ENCODE measurements at regions not wholly inside any gene's neighbourhood (a gene's known extent, or its start where the extent isn't known, plus 50 kb on each side); places are given as distances from the start of the nearest gene placed in this dataset.

DNA sequence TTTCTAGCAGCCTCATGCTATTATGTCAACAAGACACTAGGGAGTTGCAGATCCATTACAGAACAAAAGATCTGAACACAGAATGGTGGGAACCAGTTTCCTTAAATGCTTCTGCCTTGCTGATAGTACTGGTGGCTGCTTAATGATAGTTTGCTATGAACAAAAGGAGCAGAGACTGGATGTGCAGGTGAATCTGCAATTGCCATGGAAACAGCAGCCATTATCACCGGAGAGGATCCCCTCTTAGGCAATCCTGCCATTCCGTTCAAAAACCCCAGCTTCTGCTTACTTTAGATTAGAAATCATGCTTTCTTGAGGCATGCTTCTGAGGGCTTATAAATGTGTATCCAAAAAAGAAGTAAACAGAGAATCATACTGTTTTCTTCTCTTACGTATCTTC is 80.0 kb upstream of the PRKAR2B start:
- Mint-ChIP-seq H3K9me3 (peaks cover 4% of the 10 kb centered on the region; the same call in 1 of the 2 replicates), H3K4me1 (peaks cover 42% of the 10 kb centered on the region), H3K36me3 (no peaks in the 10 kb centered on the region), H3K27me3 (ENCODE audit: low read depth) (no peaks in the 10 kb centered on the region; the same call in 1 of the 2 replicates), H3K4me3 (no peak overlapping the region), H3K27ac (no peak overlapping the region)
- CTCF ChIA-PET, result no interaction called here
- TF ChIP-seq ZNF232 (CRISPR knock-in tag; IDR thresholded peaks at IDR 0.05), result no peak
- TF ChIP-seq SP1 (CRISPR knock-in tag; conservative IDR thresholded peaks at IDR 0.05), result no peak
- TF ChIP-seq PRRX2 (CRISPR knock-in tag; IDR thresholded peaks at IDR 0.05), result no peak
- no peak for TF ChIP-seq CREM (CRISPR knock-in tag; IDR thresholded peaks at IDR 0.05)
- TF ChIP-seq TEAD4 (CRISPR knock-in tag; IDR thresholded peaks at IDR 0.05), result no peak
- no peak for ATAC-seq
- POLR2A ChIA-PET, result no interaction called here
- no peak for DNase-seq (ENCODE audit: low spot score)

DNA sequence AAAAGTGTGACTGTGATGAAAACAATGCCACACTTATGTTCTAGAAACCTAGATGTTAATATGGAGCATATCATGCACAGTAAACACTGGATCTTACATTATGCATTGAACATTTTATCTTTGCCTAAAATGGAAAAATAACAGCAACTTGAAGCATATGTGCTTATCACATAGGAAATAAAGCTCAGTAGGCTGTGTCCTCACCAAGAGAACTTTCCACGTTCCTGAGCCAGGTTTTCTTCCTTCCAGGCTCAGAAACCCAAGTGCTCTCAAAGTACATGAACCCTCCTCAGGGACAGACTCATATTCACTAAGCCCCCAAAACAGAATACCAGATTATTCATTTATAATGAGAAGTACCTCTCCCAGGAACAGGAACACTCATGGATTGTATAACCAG is 79.4 kb upstream of the PRKAR2B start:
- Mint-ChIP-seq H3K4me1 (peaks cover 42% of the 10 kb centered on the region), H3K36me3 (no peaks in the 10 kb centered on the region), H3K9me3 (peaks cover 4% of the 10 kb centered on the region; the same call in 1 of the 2 replicates), H3K4me3 (no peak overlapping the region), H3K27me3 (ENCODE audit: low read depth) (no peaks in the 10 kb centered on the region; the same call in 1 of the 2 replicates), H3K27ac (no peak overlapping the region)
- ChIA-PET POLR2A (no interaction called here), CTCF (no interaction called here)
- no peak for DNase-seq (ENCODE audit: low spot score)
- TF ChIP-seq, protein P1, sequence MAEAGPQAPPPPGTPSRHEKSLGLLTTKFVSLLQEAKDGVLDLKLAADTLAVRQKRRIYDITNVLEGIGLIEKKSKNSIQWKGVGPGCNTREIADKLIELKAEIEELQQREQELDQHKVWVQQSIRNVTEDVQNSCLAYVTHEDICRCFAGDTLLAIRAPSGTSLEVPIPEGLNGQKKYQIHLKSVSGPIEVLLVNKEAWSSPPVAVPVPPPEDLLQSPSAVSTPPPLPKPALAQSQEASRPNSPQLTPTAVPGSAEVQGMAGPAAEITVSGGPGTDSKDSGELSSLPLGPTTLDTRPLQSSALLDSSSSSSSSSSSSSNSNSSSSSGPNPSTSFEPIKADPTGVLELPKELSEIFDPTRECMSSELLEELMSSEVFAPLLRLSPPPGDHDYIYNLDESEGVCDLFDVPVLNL (CRISPR knock-in tag; IDR thresholded peaks at IDR 0.05; ENCODE audit: borderline replicate concordance, low read depth), result no peak
- no peak for TF ChIP-seq NR3C1 (CRISPR knock-in tag; conservative IDR thresholded peaks at IDR 0.05; ENCODE audit: low read depth)
- TF ChIP-seq, protein P2, sequence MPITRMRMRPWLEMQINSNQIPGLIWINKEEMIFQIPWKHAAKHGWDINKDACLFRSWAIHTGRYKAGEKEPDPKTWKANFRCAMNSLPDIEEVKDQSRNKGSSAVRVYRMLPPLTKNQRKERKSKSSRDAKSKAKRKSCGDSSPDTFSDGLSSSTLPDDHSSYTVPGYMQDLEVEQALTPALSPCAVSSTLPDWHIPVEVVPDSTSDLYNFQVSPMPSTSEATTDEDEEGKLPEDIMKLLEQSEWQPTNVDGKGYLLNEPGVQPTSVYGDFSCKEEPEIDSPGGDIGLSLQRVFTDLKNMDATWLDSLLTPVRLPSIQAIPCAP (CRISPR knock-in tag; IDR thresholded peaks at IDR 0.05), result no peak
- TF ChIP-seq, protein P3, sequence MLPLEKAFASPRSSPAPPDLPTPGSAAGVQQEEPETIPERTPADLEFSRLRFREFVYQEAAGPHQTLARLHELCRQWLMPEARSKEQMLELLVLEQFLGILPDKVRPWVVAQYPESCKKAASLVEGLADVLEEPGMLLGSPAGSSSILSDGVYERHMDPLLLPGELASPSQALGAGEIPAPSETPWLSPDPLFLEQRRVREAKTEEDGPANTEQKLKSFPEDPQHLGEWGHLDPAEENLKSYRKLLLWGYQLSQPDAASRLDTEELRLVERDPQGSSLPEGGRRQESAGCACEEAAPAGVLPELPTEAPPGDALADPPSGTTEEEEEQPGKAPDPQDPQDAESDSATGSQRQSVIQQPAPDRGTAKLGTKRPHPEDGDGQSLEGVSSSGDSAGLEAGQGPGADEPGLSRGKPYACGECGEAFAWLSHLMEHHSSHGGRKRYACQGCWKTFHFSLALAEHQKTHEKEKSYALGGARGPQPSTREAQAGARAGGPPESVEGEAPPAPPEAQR (CRISPR knock-in tag; IDR thresholded peaks at IDR 0.05), result no peak
- no peak for TF ChIP-seq EMX1 (CRISPR knock-in tag; IDR thresholded peaks at IDR 0.05)
- no peak for TF ChIP-seq ATF1 (CRISPR knock-in tag; IDR thresholded peaks at IDR 0.05)
- TF ChIP-seq NR1H2 (CRISPR knock-in tag; IDR thresholded peaks at IDR 0.05), result no peak
- TF ChIP-seq KAT7 (CRISPR knock-in tag; IDR thresholded peaks at IDR 0.05; ENCODE audit: borderline replicate concordance), result no peak
- no peak for TF ChIP-seq ESRRA (CRISPR knock-in tag; IDR thresholded peaks at IDR 0.05; ENCODE audit: borderline replicate concordance)
- TF ChIP-seq SMAD4 (CRISPR knock-in tag; IDR thresholded peaks at IDR 0.05), result no peak
- ATAC-seq, result no peak

DNA sequence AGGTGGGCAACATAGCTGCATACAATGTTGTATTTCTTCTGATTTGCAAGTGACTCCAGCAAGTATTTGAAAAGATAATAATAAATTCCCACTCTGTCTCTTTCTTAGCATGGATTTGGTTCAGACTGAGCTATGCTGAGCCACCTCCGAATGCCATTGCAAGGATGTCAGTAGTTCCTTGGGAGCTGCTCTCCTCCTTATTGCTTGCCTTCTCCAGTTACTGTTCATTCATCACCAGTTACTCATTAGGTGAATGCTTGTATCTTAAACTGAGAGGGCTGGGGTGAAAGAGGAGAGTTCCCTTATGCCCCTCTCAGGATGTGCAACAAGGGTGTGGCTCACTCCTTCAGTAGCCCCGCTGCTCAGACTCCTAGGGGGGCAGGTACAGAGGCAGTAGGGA is 78.4 kb upstream of the PRKAR2B start:
- H3K27ac Mint-ChIP-seq, result no peak overlapping the region

More for the DNA sequence above, 78.4 kb upstream of the PRKAR2B start:
- TF ChIP-seq, protein P2 (CRISPR knock-in tag; IDR thresholded peaks at IDR 0.05), result no peak
- TF ChIP-seq, protein P1 (CRISPR knock-in tag; IDR thresholded peaks at IDR 0.05; ENCODE audit: borderline replicate concordance, low read depth), result no peak
- TF ChIP-seq NR2C2 (CRISPR knock-in tag; IDR thresholded peaks at IDR 0.05) (no peak), JUN (CRISPR knock-in tag; IDR thresholded peaks at IDR 0.05) (no peak), ZNF121 (CRISPR knock-in tag; IDR thresholded peaks at IDR 0.05) (no peak), MXD4 (CRISPR knock-in tag; IDR thresholded peaks at IDR 0.05; ENCODE audit: borderline replicate concordance) (no peak), ATF1 (CRISPR knock-in tag; IDR thresholded peaks at IDR 0.05) (no peak), TCF7 (CRISPR knock-in tag; IDR thresholded peaks at IDR 0.05; ENCODE audit: low read depth) (no peak), ZNF317 (CRISPR knock-in tag; IDR thresholded peaks at IDR 0.05; ENCODE audit: borderline replicate concordance, low read depth) (no peak), CBFB (CRISPR knock-in tag; IDR thresholded peaks at IDR 0.05; ENCODE audit: low read depth) (no peak)
- TF ChIP-seq, protein P4, sequence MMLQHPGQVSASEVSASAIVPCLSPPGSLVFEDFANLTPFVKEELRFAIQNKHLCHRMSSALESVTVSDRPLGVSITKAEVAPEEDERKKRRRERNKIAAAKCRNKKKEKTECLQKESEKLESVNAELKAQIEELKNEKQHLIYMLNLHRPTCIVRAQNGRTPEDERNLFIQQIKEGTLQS (CRISPR knock-in tag; conservative IDR thresholded peaks at IDR 0.05), result no peak
- TF ChIP-seq, protein P5, sequence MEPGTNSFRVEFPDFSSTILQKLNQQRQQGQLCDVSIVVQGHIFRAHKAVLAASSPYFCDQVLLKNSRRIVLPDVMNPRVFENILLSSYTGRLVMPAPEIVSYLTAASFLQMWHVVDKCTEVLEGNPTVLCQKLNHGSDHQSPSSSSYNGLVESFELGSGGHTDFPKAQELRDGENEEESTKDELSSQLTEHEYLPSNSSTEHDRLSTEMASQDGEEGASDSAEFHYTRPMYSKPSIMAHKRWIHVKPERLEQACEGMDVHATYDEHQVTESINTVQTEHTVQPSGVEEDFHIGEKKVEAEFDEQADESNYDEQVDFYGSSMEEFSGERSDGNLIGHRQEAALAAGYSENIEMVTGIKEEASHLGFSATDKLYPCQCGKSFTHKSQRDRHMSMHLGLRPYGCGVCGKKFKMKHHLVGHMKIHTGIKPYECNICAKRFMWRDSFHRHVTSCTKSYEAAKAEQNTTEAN (CRISPR knock-in tag; IDR thresholded peaks at IDR 0.05), result no peak
- Mint-ChIP-seq H3K27me3 (ENCODE audit: low read depth) (no peaks in the 10 kb centered on the region; the same call in 1 of the 2 replicates), H3K36me3 (no peaks in the 10 kb centered on the region), H3K9me3 (peaks cover 4% of the 10 kb centered on the region; the same call in 1 of the 2 replicates), H3K4me3 (no peak overlapping the region), H3K4me1 (peaks cover 47% of the 10 kb centered on the region)
- POLR2A ChIA-PET, result no interaction called here
- CTCF ChIA-PET, result interaction anchor here (0.6 kb wide), 1 partner anchor 20 kb away, joined by 3 read pairs; no protein-coding TSS in a partner anchor
- DNase-seq (ENCODE audit: low spot score) (no peak), ATAC-seq (peak; percentile 36)
